BE2C (cell line): ENCODE measurements at regions not wholly inside any gene's neighbourhood (a gene's known extent, or its start where the extent isn't known, plus 50 kb on each side); places are given as distances from the start of the nearest gene placed in this dataset.
"Not testable (repeated sequence)": the region's sequence is repeated elsewhere in the genome, so short reads cannot be mapped to it uniquely, and the experiment has no call there.

Experiments used
- DNase-seq: peaks from one replicate; pipeline ENCODE4 v3.0.0-alpha.2; 2020
- H3K27me3 ChIP-seq: fragments of 250-450 bp; sonication (Bioruptor Pico); 2 replicates; pipeline ENCODE4 v1.5.1; 2020; ENCODE audit warnings: mild to moderate bottlenecking
- H3K36me3 ChIP-seq: fragments of 250-450 bp; sonication (Bioruptor Pico); 2 replicates; pipeline ENCODE4 v1.5.1; 2020; ENCODE audit warnings: mild to moderate bottlenecking
- H3K4me1 ChIP-seq: fragments of 250-450 bp; sonication (Bioruptor Pico); 2 replicates; pipeline ENCODE4 v1.5.1; 2020
- H3K4me3 ChIP-seq: 2 replicates; pipeline ENCODE4 v1.5.1; 2011; ENCODE audit warnings: low read depth, low read length
- H3K9me3 ChIP-seq: fragments of 250-450 bp; sonication (Bioruptor Pico); 2 replicates; pipeline ENCODE4 v1.5.1; 2020
- TF ChIP-seq, protein P1 (sequence below): IDR thresholded peaks from 2 replicates; pipeline ENCODE4 v1.5.1; 2012; ENCODE audit warnings: mild to moderate bottlenecking, low read depth, low read length

DNA sequence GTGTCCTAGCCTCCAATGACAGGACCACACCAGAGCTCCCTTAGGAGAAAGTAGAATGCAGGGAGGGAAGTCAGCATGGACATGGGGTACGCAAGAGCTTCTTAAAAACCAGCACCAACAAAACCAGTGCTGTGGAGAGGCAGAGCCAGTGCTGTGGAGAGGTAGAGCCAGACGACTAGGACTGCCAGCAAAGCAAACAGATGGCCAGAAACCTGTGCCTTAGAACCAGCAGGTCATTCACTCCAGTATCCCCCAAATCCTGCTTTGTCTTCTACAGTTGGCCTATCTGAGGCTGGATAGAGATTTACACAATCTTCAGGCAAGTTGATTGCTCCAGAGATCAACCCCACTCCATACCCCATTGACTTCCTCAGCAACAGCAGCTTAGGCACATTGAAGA lies 459.9 kb upstream of the CAMK1G start:
- Histone ChIP-seq H3K4me3 (no peak overlapping the region), H3K27me3 (no peaks in the 10 kb centered on the region), H3K9me3 (no peaks in the 10 kb centered on the region; the same call in 1 of the 2 replicates), H3K4me1 (no peaks in the 10 kb centered on the region; the same call in 1 of the 2 replicates), H3K36me3 (no peaks in the 10 kb centered on the region)
- DNase-seq, result no peak
- TF ChIP-seq, protein P1, sequence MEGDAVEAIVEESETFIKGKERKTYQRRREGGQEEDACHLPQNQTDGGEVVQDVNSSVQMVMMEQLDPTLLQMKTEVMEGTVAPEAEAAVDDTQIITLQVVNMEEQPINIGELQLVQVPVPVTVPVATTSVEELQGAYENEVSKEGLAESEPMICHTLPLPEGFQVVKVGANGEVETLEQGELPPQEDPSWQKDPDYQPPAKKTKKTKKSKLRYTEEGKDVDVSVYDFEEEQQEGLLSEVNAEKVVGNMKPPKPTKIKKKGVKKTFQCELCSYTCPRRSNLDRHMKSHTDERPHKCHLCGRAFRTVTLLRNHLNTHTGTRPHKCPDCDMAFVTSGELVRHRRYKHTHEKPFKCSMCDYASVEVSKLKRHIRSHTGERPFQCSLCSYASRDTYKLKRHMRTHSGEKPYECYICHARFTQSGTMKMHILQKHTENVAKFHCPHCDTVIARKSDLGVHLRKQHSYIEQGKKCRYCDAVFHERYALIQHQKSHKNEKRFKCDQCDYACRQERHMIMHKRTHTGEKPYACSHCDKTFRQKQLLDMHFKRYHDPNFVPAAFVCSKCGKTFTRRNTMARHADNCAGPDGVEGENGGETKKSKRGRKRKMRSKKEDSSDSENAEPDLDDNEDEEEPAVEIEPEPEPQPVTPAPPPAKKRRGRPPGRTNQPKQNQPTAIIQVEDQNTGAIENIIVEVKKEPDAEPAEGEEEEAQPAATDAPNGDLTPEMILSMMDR, result no peak

DNA sequence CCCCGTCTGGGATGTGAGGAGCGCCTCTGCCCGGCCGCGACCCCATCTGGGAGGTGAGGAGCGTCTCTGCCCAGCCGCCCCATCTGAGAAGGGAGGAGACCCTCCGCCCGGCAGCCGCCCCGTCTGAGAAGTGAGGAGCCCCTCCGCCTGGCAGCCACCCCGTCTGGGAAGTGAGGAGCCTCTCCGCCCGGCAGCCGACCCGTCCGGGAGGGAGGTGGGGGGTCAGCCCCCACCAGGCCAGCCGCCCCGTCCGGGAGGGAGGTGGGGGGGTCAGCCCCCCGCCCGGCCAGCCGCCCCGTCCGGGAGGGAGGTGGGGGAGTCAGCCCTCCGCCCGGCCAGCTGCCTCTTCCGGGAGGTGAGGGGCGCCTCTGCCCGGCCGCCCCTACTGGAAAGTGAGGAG lies 454.4 kb upstream of the CAMK1G start:
- not testable (repeated sequence) for H3K9me3 ChIP-seq, H3K27me3 ChIP-seq, H3K4me3 ChIP-seq, H3K4me1 ChIP-seq, DNase-seq, H3K36me3 ChIP-seq

DNA sequence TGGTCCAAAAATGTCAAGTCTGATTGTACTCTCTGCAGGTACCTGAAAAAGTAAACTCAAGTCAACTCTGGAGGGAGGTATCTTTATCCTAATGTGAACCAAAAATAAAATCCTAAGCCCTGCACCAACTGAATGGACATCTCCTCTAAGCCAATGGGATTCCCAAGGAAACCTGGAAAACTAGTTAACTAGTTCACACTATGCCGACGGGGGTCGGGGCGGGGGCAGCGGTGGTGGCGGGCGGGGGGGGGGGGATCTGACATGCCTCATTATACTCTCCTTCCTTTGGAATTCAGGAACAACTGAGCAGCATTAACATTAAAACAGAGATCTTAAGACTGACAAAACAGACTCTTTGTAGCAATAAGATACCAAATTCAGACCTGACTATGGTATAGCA lies 452.6 kb upstream of the CAMK1G start:
- H3K4me1 ChIP-seq, result no peaks in the 10 kb centered on the region; the same call in 1 of the 2 replicates
- TF ChIP-seq, protein P1, result no peak
- no peak overlapping the region for H3K4me3 ChIP-seq
- no peaks in the 10 kb centered on the region for H3K27me3 ChIP-seq
- no peaks in the 10 kb centered on the region for H3K36me3 ChIP-seq
- H3K9me3 ChIP-seq, result no peaks in the 10 kb centered on the region; the same call in 1 of the 2 replicates
- DNase-seq, result no peak

DNA sequence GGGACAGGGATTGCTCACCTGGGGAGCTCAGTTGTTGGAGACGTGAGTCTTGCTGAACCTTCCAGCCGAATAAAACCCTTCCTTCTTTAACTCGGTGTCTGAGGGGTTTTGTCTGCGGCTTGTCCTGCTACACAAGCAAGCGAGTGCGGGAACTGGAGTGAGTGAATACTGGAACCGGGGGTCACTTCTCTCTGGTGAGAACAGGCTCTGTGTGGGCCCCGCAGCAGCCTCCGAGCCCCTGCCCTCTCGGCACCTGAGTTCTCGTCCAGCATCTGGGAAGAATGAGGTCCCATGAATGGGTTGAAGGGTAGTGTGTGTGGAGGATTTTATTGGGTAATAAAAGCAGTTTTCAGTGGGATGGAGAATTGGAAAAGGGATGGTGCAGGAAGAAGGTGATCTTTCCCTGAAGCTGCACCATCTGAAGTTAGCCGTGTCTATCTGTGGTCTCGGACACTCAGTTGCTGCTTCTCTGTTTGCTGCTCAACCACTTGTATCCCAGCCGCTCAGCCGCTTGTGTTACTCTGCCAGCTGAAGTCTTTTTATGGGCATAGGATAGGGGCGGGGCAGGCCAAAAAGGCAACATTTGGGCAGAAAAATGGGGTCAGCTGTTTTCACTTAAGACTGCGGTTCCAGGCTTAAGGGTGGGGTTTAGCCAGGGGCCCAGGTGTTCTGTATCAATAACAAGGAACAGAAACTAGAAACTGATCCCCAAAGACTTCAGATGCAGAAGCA lies 450.6 kb upstream of the CAMK1G start:
- Histone ChIP-seq H3K9me3 (no peaks in the 10 kb centered on the region), H3K27me3 (no peaks in the 10 kb centered on the region), H3K4me3 (no peak overlapping the region), H3K4me1 (no peaks in the 10 kb centered on the region), H3K36me3 (no peaks in the 10 kb centered on the region)
- TF ChIP-seq, protein P1, result no peak
- no peak for DNase-seq

DNA sequence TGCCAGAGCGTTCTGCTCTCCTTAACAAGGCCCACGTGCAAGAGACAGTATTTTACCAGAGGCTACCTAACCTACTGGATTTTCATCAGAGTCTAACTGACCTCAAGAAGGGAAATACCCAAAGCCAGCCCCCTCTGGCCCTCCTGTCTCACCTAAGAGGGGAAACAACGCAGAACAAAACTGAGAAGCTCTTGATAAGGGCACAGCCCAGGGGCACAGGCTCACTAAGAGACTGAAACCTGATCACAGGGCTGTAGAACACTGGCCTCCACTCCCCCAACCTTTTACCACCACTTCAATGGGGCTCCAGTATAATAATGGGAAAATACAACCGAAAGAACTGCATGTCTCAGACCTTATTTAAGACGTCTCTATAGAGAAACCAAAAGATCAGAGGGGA lies 449.5 kb upstream of the CAMK1G start:
- no peak overlapping the region for H3K4me3 ChIP-seq
- no peaks in the 10 kb centered on the region for H3K9me3 ChIP-seq
- no peaks in the 10 kb centered on the region for H3K4me1 ChIP-seq

DNA sequence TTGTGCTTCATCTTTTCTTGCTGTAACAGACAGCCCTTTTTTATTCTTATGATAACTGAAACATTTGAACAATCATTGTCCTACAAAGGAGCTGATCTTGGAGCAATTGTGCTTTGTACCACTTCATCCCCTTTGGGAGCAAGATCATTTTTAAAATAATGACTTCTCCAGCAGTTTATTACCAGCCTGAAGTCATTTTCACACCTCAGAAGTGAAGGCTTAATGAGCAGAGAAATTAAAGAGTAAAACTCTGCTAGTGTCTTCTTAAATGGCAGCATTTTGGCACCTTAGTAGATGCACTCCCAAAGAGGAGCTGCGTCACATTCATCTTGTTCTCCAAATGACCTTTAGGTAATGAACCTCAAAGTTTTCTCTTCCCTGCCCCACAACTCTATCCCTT lies 439.6 kb upstream of the CAMK1G start:
- Histone ChIP-seq H3K4me3 (no peak overlapping the region), H3K9me3 (no peaks in the 10 kb centered on the region), H3K27me3 (no peaks in the 10 kb centered on the region), H3K36me3 (no peaks in the 10 kb centered on the region), H3K4me1 (no peaks in the 10 kb centered on the region)
- TF ChIP-seq, protein P1, result no peak
- no peak for DNase-seq

More for the DNA sequence above, 449.5 kb upstream of the CAMK1G start:
- no peaks in the 10 kb centered on the region for H3K27me3 ChIP-seq
- TF ChIP-seq, protein P1, result no peak
- no peak for DNase-seq
- H3K36me3 ChIP-seq, result no peaks in the 10 kb centered on the region

DNA sequence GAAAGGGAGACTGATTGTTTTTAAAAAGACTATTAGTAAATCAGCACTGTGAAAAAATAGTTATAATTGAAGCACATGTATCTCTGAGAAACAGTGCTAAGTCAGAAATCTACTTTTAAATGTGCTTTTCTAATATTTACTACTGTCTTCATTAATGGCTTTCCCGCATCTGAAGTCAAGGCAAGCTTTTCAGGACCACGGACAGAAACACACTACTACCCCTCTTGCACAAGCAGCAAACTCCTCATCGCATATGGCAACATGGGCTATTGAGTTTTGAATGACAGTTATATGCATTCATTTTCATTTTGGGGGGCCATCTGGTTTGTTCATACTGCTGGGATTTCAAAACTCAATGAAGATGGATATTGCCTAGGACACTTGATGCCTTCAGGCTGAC lies 433.4 kb upstream of the CAMK1G start:
- H3K9me3 ChIP-seq, result no peaks in the 10 kb centered on the region
- no peak for DNase-seq
- H3K36me3 ChIP-seq, result no peaks in the 10 kb centered on the region
- no peak overlapping the region for H3K4me3 ChIP-seq
- H3K4me1 ChIP-seq, result no peaks in the 10 kb centered on the region
- TF ChIP-seq, protein P1, result no peak
- no peaks in the 10 kb centered on the region for H3K27me3 ChIP-seq
